HG03175 (cell line): ENCODE measurements at regions not wholly inside any gene's neighbourhood (a gene's known extent, or its start where the extent isn't known, plus 50 kb on each side); places are given as distances from the start of the nearest gene placed in this dataset.

Experiments used
- ATAC-seq: cut with Tn5 transposase; IDR thresholded peaks from one replicate; pipeline ENCODE4 v1.9.1; 2021; ENCODE audit warnings: mild to moderate bottlenecking, moderate library complexity; ENCODE audit not compliant: unreplicated experiment

DNA sequence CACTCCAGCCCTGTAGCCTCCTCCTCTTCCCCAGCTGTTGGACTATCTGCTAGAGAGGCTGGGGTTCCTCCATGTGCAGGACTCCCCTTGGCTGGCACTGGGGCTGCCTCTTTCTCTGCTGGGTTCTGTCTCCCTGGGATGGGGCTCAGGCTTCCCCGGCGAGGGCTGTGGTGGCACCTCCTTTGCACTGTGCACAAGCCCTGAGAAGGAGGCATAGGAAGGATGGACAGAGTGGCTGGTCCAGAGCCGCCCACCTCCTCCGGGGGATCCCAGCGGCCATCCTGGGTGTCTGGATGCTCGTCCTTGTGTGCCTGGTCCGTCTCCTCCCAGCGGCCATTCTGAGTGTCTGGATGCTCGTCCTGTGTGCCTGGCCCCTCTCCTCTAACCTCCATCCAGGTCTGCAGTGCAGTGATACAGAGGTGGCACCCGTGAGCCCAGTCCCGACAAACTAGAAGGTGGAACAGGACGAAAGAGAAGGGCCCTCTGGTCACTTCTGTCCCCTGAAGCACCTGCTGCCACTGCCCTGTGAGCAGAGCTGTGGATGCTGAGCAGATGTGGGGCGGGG, 633.7 kb downstream of the BRD1 start:
- ATAC-seq: no peak

- no peak for ATAC-seq
Measured at GRCh38 chr22:49193348-49193747, 634.3 kb downstream of the BRD1 start.

- no peak for ATAC-seq
Measured at GRCh38 chr22:49192857-49193250, 634.8 kb downstream of the BRD1 start.

- ATAC-seq: no peak
Measured at GRCh38 chr22:49192180-49192856, 635.4 kb downstream of the BRD1 start.

DNA sequence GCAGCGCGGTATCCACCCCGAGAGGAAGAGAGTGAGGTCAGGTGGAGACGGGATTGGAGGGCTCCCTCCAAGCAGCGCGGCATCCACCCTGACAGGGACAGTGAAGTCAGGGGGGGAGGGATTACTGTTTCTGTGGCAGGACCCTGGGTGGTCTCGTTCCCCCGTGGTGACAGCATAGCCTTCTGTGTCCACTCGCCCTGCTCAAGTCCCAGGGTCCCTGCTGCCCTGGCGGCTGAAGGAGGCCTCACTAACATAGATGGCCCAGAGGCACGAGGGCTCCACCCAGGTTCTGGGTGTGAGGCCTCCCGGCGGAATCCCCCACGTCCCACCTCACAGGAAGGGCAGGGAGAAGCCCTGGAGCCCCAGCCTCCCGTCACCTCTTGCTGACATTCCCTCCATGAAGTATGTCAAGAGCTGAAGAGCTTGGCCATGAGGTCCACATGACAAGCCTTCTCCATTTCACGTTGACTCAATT, 636.1 kb downstream of the BRD1 start:
- no peak for ATAC-seq

GRCh38 chr22:49190816-49191505, 636.7 kb downstream of the BRD1 start:
- no peak for ATAC-seq

DNA sequence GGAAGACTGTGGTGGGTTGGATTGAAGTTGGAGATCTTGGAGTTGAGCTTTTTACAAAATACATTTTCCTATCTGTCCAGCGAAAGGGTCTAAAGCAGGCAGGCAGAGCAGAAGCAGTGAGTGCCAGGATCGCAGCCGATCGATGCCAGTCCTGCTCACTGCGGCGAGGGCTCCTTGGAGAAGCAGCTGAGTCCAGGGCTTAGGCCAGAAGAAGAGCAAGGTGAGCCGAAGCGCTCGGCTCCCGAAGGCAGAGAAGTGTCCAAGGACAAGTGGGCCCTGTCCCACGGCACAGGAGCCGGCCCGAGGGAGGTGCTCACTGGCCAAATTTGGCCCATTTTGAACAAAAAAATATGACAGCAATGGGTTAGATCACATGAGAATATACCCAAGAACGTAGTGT, 637.8 kb downstream of the BRD1 start:
- no peak for ATAC-seq

GRCh38 chr22:49188591-49188990, 639.1 kb downstream of the BRD1 start:
- no peak for ATAC-seq

DNA sequence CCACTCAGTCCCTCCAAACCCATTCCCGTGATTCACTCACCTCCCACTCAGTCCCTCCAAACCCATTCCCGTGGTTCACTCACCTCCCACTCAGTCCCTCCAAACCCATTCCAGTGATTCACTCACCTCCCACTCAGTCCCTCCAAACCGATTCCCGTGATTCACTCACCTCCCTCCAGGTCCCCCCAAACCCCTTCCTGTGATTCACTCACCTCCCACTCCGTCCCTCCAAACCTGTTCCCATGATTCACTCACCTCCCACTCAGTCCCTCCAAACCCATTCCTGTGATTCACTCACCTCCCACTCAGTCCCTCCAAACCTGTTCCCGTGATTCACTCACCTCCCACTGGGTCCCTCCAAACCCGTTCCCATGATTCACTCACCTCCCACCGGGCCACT, 639.6 kb downstream of the BRD1 start:
- ATAC-seq: no peak

GRCh38 chr22:49186762-49187161, 640.9 kb downstream of the BRD1 start:
- ATAC-seq: no peak

GRCh38 chr22:49186293-49186692, 641.4 kb downstream of the BRD1 start:
- ATAC-seq: no peak

- ATAC-seq: no peak
Measured at GRCh38 chr22:49185312-49185969, 642.2 kb downstream of the BRD1 start.

DNA sequence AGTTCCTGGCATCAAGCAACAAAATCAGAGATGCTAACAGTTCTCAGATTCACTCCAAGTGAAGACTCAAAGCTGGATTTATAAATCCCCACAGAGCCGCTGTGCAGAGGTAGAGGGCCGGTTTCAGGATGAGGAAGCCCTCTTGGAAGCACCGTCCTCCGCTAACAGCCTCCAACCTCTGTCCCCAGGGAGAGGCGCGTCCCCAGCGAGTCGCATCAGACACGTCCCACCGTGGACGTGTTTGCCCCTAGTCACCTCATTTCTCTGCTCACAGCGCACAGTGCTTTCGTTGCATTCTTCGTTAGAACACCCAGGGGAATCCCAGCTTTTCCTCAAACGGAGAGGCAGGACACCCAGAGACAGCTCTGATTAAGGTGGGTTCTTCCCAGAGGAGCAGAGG, 642.9 kb downstream of the BRD1 start:
- no peak for ATAC-seq

GRCh38 chr22:49183826-49184216, 643.9 kb downstream of the BRD1 start:
- ATAC-seq: no peak

DNA sequence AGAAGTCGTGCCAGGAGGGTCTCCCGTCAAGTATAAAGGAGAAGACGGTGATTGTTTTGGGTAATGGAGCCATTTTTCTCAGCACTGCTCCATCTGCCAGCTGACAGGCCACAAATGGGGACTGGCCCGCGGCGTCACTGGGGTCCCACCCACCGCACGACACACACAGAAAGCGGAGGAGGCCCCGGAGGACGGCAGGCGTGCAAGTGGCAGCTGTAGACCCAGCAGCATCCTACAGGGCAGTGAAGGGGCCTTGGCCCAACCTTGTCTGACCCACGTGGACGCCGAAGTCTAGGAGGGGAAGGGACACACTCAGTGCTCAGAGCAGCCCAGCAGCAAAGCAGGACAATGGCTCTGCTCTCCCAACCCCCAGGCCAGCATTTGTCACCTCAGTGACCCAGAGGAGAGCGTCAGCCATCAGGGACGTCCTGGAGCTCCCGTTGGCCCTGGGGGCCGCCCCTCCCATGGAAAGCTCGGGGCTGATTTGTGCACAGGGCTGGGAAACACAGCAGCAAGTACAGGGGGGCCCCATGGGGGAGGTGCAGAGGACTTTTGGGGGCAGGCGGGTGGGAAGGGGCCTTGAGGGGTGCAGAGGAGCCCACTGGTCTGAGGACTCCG, 644.4 kb downstream of the BRD1 start:
- ATAC-seq: no peak

DNA sequence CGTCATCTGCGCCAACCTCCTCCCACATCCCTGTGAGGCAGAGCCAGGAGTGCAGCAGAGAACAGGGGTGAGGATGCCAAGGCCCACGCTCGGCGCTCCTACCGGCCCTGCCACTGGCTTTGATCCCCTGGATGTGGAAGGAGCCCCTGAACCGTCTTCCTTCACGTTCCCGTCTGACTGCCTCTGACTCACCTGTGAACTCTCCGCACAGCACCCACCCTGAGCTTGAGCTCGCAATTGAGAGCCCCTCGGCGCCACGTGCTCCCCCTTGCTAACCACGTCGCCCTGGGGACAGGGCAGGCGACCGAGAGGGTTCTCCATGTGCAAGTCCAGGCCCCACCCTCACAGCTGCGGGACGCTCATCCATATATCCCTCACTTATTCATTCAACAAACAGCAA, 645.3 kb downstream of the BRD1 start:
- no peak for ATAC-seq

- no peak for ATAC-seq
Measured at GRCh38 chr22:49181942-49182341, 645.7 kb downstream of the BRD1 start.

DNA sequence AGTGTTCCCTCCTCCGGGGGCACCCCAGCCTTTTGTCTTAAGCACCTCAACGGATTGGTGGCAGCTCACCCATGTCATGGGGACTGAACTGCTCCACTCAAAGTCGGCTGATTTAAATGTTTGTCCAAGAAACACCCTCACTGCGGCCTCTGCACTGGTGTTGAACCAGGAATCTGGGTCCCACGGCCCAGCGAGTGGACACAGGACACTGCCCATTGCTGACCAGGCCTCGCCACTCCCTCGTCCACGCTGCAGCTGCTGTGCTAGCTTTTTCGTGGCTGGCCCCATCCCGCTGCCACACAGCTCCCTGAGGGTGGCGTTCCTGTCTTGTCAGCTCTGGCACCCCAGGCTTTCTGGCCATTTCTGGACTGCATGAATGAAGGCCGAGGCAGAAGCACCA, 646.2 kb downstream of the BRD1 start:
- ATAC-seq: no peak

DNA sequence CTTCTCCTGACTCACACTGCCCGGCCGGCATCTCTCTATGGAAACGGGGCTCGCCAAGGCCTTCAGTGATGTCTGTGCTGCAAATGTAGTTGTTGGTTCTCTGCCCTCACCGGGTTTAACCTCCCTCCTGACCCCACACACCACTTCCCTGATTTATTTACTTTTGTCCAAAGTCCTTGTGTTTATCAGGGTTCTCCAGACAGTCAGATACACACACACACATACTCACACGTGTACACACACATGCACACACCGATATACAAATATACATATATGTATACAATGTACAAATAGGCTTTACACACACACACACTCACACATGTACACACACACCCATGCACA, 647.0 kb downstream of the BRD1 start:
- no peak for ATAC-seq

DNA sequence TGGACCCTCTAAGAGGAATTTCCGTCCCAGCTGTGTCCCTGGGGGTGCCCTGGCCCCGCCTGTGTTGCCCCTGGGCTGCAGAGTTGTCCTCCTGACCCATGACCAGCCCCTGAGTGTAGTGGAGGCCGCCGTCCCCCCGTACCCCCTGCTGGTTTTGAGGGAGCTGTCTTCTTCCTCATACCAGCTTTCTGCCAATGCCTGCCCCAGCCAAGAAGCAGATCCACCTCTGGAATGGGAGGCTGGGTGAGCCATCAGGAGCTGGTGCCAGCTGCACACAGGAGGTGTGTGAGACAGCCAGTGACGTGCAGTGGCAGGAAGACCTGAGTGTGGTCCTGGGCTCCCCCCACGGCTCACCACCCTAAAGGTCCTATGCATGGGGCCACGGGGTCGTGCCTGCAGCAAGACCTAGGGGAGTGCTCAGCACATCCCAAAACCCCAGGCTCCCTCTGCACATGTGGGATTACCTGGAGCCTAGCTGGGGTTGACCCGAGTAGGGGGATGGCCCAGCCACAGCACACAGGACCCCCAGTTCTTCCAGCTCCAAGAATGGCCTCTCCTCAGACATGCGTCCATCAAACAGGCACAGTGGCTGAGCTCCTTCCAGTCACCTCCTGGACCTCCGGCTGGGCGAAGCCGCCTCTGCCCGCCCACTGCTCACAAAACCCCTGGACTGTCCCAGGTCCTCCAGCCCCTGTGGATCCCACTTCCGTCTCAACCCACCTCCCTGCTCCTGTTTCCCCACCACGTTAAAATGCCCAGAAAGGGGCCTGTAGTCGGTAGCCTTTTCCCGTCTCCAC, 647.6 kb downstream of the BRD1 start:
- no peak for ATAC-seq

DNA sequence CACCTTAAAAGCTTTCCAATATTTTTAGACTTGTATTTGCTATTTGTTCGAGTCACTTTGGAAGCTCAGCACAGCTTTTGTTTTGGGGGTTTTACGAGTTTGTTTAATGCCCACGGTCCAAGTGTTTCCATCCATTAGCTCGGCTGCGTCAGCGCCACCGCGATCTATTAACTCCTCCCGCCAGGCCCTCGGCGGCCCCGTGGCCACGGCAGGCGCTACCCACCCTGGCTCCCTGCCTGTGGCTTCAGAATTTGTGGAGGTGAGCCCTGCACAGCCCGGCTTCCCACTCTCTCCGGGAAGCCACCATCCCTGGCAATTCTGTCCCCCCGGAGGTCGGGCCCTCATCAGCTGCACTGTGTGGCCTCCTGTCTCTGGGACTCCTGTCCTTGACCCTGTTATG, 648.5 kb downstream of the BRD1 start:
- no peak for ATAC-seq
